HG03432 (cell line): ENCODE measurements at regions not wholly inside any gene's neighbourhood (a gene's known extent, or its start where the extent isn't known, plus 50 kb on each side); places are given as distances from the start of the nearest gene placed in this dataset.

Source experiments
- ATAC-seq: cut with Tn5 transposase; IDR thresholded peaks from one replicate; pipeline ENCODE4 v1.9.1; 2021; ENCODE audit warnings: mild to moderate bottlenecking, moderate library complexity; ENCODE audit not compliant: unreplicated experiment

GRCh38 chr3:159796226-159796625, 192.4 kb upstream of the IL12A start:
- no peak for ATAC-seq

GRCh38 chr3:159796744-159797143, 191.9 kb upstream of the IL12A start:
- no peak for ATAC-seq

- ATAC-seq = no peak
Observed at GRCh38 chr3:159797771-159798170, 190.9 kb upstream of the IL12A start.

- no peak for ATAC-seq
Observed at GRCh38 chr3:159798951-159799350, 189.7 kb upstream of the IL12A start.

- ATAC-seq = no peak
Observed at GRCh38 chr3:159800434-159801155, 188.0 kb upstream of the IL12A start.

GRCh38 chr3:159802864-159803263, 185.8 kb upstream of the IL12A start:
- ATAC-seq = no peak

GRCh38 chr3:159803459-159803858, 185.2 kb upstream of the IL12A start:
- ATAC-seq = no peak

GRCh38 chr3:159804726-159805410, 183.8 kb upstream of the IL12A start:
- ATAC-seq = peak; percentile 96

- ATAC-seq = peak; percentile 19
Observed at GRCh38 chr3:159805411-159805772, 183.2 kb upstream of the IL12A start.

- ATAC-seq = no peak
Observed at GRCh38 chr3:159806412-159806811, 182.2 kb upstream of the IL12A start.

GRCh38 chr3:159807137-159808040, 181.2 kb upstream of the IL12A start:
- ATAC-seq = no peak

GRCh38 chr3:159813822-159814531, 174.7 kb upstream of the IL12A start:
- peak; percentile 63 for ATAC-seq

GRCh38 chr3:159816512-159816911, 172.1 kb upstream of the IL12A start:
- ATAC-seq = no peak

- ATAC-seq = no peak
Observed at GRCh38 chr3:159817126-159817525, 171.5 kb upstream of the IL12A start.

GRCh38 chr3:159817571-159817970, 171.1 kb upstream of the IL12A start:
- ATAC-seq = no peak

GRCh38 chr3:159818399-159818798, 170.2 kb upstream of the IL12A start:
- ATAC-seq = no peak

GRCh38 chr3:159818997-159819500, 169.6 kb upstream of the IL12A start:
- peak; percentile 56 for ATAC-seq

GRCh38 chr3:159819676-159820075, 169.0 kb upstream of the IL12A start:
- ATAC-seq = no peak

- ATAC-seq = no peak
Observed at GRCh38 chr3:159821110-159821509, 167.5 kb upstream of the IL12A start.

GRCh38 chr3:159821736-159822135, 166.9 kb upstream of the IL12A start:
- no peak for ATAC-seq

- ATAC-seq = no peak
Observed at GRCh38 chr3:159823780-159824179, 164.9 kb upstream of the IL12A start.
